NOMO-1 treated with DMSO at 0.1 percent for 48 hours (cell line): ENCODE measurements at regions not wholly inside any gene's neighbourhood (a gene's known extent, or its start where the extent isn't known, plus 50 kb on each side); places are given as distances from the start of the nearest gene placed in this dataset.
"Not testable (repeated sequence)": the region's sequence is repeated elsewhere in the genome, so short reads cannot be mapped to it uniquely, and the experiment has no call there.

Source experiments
- DNase-seq: peaks from one replicate; lab custom pipeline; 2025; ENCODE audit not compliant: unreplicated experiment; lab: John Stamatoyannopoulos, UW

GRCh38 chr4:55028196-55028595 lies 97.2 kb downstream of the KDR start:
- no peak for DNase-seq

DNA sequence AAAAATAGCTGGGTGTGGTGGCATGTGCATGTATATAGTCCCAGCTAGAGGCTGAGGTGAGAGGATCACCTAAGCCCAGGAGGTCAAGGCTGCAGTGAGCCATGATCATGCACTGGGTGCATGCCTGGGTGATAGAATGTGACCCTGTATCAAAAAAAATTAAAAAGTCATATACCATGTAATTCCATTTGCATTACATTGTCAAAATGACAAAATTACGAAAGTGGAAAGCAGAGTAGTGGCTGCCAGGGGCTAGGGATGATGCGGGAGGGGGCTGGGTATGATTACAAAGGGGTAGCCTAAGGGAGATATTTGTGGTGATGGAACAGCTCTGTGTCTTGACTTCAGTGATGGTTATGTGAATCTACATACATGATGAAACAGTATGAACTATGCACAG lies 97.8 kb downstream of the KDR start:
- no peak for DNase-seq

GRCh38 chr4:55025456-55025855 lies 99.9 kb downstream of the KDR start:
- not testable (repeated sequence) for DNase-seq

- no peak for DNase-seq
Observed at GRCh38 chr4:55023030-55023429, 102.4 kb downstream of the KDR start.

- DNase-seq = no peak
Observed at GRCh38 chr4:55021214-55021613, 104.2 kb downstream of the KDR start.

GRCh38 chr4:55020131-55020530 lies 105.3 kb downstream of the KDR start:
- peak; percentile 90 for DNase-seq

GRCh38 chr4:55018978-55019377 lies 106.4 kb downstream of the KDR start:
- DNase-seq = no peak

GRCh38 chr4:55018521-55018920 lies 106.9 kb downstream of the KDR start:
- DNase-seq = no peak

DNA sequence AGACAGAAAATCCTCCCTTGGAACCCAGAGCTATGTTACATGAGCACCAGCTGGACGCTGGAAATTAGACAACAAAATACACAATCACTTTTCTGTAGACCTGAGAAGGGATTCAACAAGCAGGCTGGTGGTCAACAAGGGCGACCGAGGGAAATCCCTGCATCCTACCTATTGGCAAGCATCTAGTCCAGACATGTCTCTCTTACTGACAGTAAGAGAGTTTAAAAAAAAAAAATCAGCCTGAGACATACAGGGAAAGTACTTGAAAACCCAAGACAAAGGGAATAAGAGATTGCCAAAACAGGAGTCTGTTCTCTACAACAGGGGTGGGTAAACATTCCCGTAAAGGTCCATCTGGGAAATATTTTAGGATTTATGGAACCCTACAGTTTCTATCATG lies 108.0 kb downstream of the KDR start:
- DNase-seq = no peak

DNA sequence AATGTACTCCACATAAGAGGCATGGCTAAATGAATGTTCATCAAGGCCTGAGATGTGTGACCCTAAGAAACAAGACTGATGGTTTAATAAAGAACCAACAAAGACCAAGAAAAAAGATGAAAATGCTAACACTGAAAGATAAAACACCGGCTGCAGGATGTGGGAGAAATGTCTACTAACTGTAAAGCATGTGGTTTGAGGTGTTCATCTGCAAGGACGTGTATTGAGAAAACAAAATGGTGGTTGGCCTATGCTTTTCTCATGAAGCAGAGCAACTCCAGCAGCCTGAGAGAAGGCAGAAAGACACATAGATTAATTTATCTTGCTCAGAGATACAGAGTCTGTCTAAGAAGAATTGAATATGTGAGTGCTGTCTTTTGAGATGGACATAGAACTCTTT lies 109.3 kb downstream of the KDR start:
- no peak for DNase-seq

DNA sequence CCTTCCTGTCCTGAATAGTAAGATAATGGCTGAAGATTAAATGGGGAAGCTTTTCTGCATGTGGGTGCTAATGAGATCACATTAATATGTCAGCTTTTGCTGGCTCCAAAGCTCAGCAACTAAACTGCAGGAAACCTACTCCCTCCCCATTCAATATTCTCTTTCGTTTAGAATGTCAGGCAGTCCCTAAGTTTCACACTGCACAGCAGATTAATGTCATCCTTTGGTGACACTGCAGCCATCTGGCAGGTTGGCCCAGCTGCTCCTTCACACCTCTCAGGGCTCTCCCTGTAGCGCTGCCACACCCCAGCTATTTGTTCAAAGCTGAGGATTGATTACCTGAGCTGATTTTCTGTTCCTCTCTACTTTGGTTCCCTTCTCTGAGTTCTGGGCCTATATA lies 110.5 kb downstream of the KDR start:
- DNase-seq = no peak

DNA sequence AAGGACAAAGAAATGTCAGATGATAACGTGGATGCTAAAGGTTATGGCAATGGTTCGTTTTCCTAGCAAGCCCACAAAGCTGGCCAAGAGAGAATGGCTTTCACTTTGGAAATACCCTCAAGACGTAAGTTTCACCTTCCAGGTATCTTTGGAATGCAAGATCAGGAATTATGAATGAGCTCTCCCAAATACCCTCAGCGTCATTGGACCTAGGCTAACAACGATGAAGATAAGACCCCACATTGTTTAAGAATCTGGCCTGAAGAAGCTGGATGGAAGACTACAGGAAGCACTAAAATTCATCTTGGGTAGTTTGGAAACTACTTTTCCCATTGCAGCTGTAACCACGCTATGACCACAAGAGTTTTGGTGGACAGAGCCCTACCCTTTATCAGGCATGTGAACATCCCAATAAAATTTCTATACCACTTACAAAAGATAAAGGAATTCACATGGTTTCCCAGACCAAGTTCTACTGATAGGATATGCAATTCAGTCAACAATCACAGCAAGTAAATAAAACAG lies 111.9 kb downstream of the KDR start:
- no peak for DNase-seq

GRCh38 chr4:55012363-55013230 lies 112.8 kb downstream of the KDR start:
- no peak for DNase-seq

GRCh38 chr4:55011761-55012160 lies 113.6 kb downstream of the KDR start:
- no peak for DNase-seq

- DNase-seq = no peak
Observed at GRCh38 chr4:55010550-55010949, 114.8 kb downstream of the KDR start.

DNA sequence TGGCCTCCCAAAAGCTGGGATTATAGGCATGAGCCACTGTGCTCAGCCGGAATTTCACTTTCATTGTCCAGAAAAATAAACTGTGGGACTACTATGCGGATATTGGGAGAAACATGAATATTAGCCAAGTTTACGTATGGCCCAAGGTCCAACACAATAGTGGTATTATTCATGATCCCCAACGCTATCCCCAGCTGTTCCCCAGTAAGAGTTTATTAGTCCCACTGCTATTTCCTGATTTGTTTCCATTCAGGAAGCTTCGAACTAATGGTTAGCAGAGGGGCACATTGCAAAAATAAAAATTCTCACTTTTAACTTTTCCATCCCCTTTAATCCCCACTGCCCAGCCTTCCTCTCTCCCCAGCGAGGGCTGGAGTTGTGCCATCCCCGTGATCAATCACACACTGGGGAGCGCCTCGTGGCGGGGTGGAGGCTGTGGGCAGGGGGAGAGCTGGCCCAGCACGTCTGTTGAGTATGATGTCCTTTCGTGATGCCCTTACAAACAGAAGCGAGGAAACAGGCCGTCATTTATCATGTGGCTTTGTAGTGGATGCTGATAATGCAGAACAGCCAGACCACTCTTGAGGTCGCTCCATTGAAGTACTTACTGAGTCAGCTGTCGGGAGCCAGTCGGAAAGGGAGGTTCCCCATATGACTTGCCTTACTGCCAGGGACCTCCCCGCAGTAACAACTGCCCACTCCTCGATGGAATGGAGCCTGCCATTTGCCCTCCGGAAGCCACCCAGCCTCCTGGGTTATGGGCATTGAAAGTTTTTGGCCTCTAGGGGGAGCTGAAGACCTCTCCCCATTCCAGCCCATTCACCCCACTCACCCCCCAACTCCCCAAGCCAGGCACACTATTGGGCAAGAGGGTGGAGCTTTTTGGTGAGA lies 117.0 kb downstream of the KDR start:
- DNase-seq = no peak

- no peak for DNase-seq
Observed at GRCh38 chr4:55005910-55006309, 119.5 kb downstream of the KDR start.

GRCh38 chr4:55004831-55005230 lies 120.6 kb downstream of the KDR start:
- no peak for DNase-seq

DNA sequence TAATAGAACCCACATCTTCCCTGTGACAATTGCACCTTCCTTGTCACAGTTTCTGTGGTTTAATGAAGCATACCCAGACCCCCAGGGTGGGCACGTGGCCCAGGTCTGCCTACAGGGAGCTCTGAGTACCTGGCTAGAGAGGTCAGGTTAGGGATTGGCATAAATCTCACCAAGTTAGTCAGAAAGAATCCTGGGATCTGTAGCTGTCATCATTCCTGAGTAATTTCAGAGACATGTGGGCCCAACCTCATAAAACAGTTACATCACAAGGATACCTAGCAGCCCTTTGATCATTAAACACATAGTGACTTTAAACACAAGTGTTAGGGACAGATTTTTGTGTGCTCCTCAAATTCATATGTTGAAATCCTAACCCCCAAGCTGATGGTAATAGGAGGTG lies 123.0 kb downstream of the KDR start:
- no peak for DNase-seq

DNA sequence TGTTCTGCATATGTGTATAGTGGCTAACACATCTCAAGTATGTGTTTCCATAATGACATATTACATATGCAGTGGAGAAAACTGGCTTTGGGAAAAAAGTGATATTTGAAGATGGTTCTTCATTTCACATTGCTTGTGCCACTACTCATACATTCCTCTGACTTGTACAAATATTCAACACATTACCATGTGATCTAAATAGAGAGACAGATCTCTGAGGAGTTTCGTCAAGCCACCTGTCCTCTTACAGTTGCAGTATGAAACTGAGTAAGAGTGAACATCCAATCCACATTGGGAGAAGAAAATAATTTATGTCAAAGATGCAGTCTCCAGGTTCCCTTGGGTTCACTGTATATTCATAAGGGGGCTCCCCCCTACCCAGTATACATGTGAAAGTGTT lies 123.9 kb downstream of the KDR start:
- DNase-seq = no peak

- no peak for DNase-seq
Observed at GRCh38 chr4:54999003-54999402, 126.4 kb downstream of the KDR start.

DNA sequence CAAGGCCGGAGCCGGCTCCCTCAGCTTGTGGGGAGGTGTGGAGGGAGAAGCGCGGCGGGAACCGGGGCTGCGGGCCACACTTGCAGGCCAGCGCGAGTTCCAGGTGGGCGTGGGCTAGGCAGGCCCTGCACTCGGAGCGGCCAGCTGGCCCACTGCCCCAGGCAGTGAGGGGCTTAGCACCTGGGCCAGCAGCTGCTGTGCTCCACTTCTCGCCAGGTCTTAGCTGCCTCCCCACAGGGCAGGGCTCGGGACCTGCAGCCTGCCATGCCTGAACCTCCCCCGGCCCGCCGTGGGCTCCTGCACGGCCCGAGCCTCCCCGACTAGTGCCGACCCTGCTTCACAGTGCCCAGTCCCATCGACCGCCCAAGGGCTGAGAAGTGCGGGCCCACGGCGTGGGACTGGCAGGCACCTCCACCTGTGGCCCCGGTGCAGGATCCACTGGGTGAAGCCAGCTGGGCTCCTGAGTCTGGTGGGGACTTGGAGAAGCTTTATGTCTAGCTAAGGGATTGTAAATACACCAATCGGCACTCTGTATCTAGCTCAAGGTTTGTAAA lies 131.8 kb downstream of the KDR start:
- DNase-seq = not testable (repeated sequence)
